Activated CD4-positive, alpha-beta T cell treated with anti-CD3 and anti-CD28 coated beads for 36 hours (primary cell): ENCODE measurements at regions not wholly inside any gene's neighbourhood (a gene's known extent, or its start where the extent isn't known, plus 50 kb on each side); places are given as distances from the start of the nearest gene placed in this dataset.

Experiments
- ATAC-seq: fragments of 200-7000 bp; cut with Tn5 transposase; one replicate; pipeline ENCODE4 v1.10.0; 2021; ENCODE audit warnings: mild to moderate bottlenecking, moderate library complexity
- CTCF ChIA-PET: fragments of 350-600 bp; sonication (Branson Sonifier 250); formaldehyde crosslinking; loops from one replicate; lab custom pipeline; 2021; ENCODE audit warnings: antibody characterized with exemption; lab: Charles Lee
- POLR2A ChIA-PET: fragments of 350-600 bp; sonication (Branson Sonifier 250); formaldehyde crosslinking; loops from one replicate; lab custom pipeline; 2021; ENCODE audit warnings: antibody characterized with exemption, inconsistent platforms; lab: Charles Lee
- DNase-seq: peaks from one replicate; pipeline ENCODE4 v3.0.0-alpha.2; 2020
- H3K27ac Mint-ChIP-seq: one replicate; pipeline ENCODE4 v1.8.0; 2021; ENCODE audit warnings: mixed read lengths
- H3K27me3 Mint-ChIP-seq: one replicate; pipeline ENCODE4 v1.8.0; 2021; ENCODE audit warnings: mixed read lengths
- H3K36me3 Mint-ChIP-seq: one replicate; pipeline ENCODE4 v1.8.0; 2021; ENCODE audit warnings: low read depth, mixed read lengths
- H3K4me1 Mint-ChIP-seq: one replicate; pipeline ENCODE4 v1.8.0; 2021; ENCODE audit warnings: mixed read lengths
- H3K4me3 Mint-ChIP-seq: one replicate; pipeline ENCODE4 v1.8.0; 2021; ENCODE audit warnings: mild to moderate bottlenecking, moderate library complexity, mixed read lengths
- H3K9me3 Mint-ChIP-seq: one replicate; pipeline ENCODE4 v1.8.0; 2021; ENCODE audit warnings: low read depth, mixed read lengths
- intact Hi-C, 2 experiments: fragments of 100-400 bp; cut with DNase I in 1 of 2; cut with micrococcal nuclease in 1 of 2; formaldehyde crosslinking; loops; one replicate each; pipeline versions ENCODE4 v1.14.2 to v1.15.1; 2022 to 2024; cut with DNase I, micrococcal nuclease

DNA sequence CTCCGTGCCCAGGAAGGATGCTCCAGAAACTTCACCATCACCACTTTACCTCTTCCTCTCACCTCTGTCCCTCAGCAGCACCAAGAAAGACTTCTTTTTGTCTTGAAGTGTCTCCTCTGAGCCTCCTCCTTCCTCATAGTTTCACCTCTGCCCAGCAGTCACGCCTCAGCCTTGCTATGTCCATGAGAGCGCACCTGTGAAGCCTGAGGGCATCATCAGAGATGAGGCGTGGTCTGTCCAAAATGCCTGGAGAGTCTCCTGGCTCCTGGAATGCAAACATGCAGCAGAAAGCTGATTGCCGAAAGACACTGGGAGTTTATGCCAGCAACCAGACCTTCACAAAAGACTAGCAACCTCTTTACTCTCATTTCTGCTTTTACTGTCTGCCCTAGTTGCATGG is 336.6 kb downstream of the TEX29 start:
- ATAC-seq (no peak), DNase-seq (no peak)
- no peaks in the 10 kb centered on the region for H3K4me1 Mint-ChIP-seq
- no peaks in the 10 kb centered on the region for H3K36me3 Mint-ChIP-seq
- H3K27ac Mint-ChIP-seq: no peak overlapping the region
- no peaks in the 10 kb centered on the region for H3K9me3 Mint-ChIP-seq
- peaks cover 12% of the 10 kb centered on the region for H3K27me3 Mint-ChIP-seq
- intact Hi-C loops: no loop called here
- ChIA-PET CTCF (no interaction called here), POLR2A (no interaction called here)
- H3K4me3 Mint-ChIP-seq: no peak overlapping the region

- H3K27me3 Mint-ChIP-seq: peaks cover 7% of the 10 kb centered on the region
- H3K27ac Mint-ChIP-seq: no peak overlapping the region
- H3K9me3 Mint-ChIP-seq: no peaks in the 10 kb centered on the region
- no peak for ATAC-seq
- DNase-seq: no peak
- H3K4me1 Mint-ChIP-seq: no peaks in the 10 kb centered on the region
- ChIA-PET CTCF (interaction anchor here (0.5 kb wide), 1 partner anchor 1887 kb away, joined by 3 read pairs; no protein-coding TSS in a partner anchor), POLR2A (no interaction called here)
- H3K36me3 Mint-ChIP-seq: no peaks in the 10 kb centered on the region
- intact Hi-C loops: no loop called here
- no peak overlapping the region for H3K4me3 Mint-ChIP-seq
Observed at GRCh38 chr13:111658145-111659100, 338.0 kb downstream of the TEX29 start.

- ChIA-PET CTCF (no interaction called here), POLR2A (no interaction called here)
- Mint-ChIP-seq H3K36me3 (no peaks in the 10 kb centered on the region), H3K4me3 (no peak overlapping the region), H3K4me1 (no peaks in the 10 kb centered on the region), H3K27ac (no peak overlapping the region), H3K27me3 (peaks cover 6% of the 10 kb centered on the region), H3K9me3 (no peaks in the 10 kb centered on the region)
- DNase-seq (no peak), ATAC-seq (no peak)
- intact Hi-C loops: no loop called here
Observed at GRCh38 chr13:111659219-111659775, 338.9 kb downstream of the TEX29 start.

DNA sequence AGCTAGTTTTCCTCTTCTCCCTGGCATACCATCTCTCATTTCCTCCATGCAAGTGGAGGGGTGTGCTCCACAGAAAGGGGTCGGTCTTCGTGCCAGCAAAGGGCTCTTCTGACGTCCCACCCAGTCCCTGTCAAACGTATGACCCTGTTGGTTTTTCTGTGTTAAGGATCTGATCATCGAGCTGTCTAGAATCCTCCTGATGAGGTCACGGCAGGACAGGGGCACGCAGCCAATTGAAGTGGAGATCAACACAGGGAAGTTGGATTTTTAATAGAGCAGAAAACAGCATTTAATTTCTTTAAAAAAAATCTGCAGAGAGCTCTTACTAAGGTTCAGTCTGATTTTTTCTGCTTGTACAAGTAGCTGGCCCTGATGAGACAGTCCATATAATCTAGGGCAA is 339.4 kb downstream of the TEX29 start:
- Mint-ChIP-seq H3K4me3 (no peak overlapping the region), H3K36me3 (no peaks in the 10 kb centered on the region), H3K9me3 (no peaks in the 10 kb centered on the region), H3K27me3 (peaks cover 5% of the 10 kb centered on the region), H3K4me1 (no peaks in the 10 kb centered on the region), H3K27ac (no peak overlapping the region)
- ATAC-seq: no peak
- CTCF ChIA-PET: no interaction called here
- POLR2A ChIA-PET: no interaction called here
- intact Hi-C loops: no loop called here
- no peak for DNase-seq

- Mint-ChIP-seq H3K27me3 (peaks cover 5% of the 10 kb centered on the region), H3K4me1 (no peaks in the 10 kb centered on the region), H3K27ac (no peak overlapping the region), H3K4me3 (no peak overlapping the region), H3K9me3 (no peaks in the 10 kb centered on the region), H3K36me3 (no peaks in the 10 kb centered on the region)
- POLR2A ChIA-PET: no interaction called here
- ATAC-seq (no peak), DNase-seq (no peak)
- intact Hi-C loops: no loop called here
- CTCF ChIA-PET: no interaction called here
Observed at GRCh38 chr13:111661052-111661451, 340.6 kb downstream of the TEX29 start.

- CTCF ChIA-PET: no interaction called here
- DNase-seq: no peak
Observed at GRCh38 chr13:111661776-111662175, 341.3 kb downstream of the TEX29 start.

DNA sequence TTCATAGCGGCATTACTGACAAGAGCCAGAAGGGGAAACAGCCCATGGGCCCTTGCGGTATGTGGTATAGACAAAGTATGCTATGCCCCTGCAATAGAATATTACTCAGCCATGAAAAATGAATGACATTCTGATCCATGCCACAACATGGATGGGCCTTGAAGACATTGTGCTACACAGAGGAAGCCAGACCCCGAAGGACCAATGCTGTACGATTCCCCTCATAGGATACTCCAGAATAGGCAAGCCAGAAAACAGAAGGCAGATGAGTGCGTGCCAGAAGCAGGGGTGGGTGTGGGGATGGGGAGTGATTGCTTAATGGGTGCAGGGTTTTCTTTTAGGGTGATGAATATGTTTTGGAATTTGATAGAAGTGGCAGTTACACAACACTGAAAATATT is 342.0 kb downstream of the TEX29 start:
- DNase-seq: no peak
- ChIA-PET POLR2A (no interaction called here), CTCF (no interaction called here)
- H3K27me3 Mint-ChIP-seq: peaks cover 5% of the 10 kb centered on the region
- no peaks in the 10 kb centered on the region for H3K36me3 Mint-ChIP-seq
- H3K4me3 Mint-ChIP-seq: no peak overlapping the region
- no peaks in the 10 kb centered on the region for H3K9me3 Mint-ChIP-seq
- intact Hi-C loops: no loop called here
- no peaks in the 10 kb centered on the region for H3K4me1 Mint-ChIP-seq
- ATAC-seq: no peak
- H3K27ac Mint-ChIP-seq: no peak overlapping the region

More at GRCh38 chr13:111661776-111662175, 341.3 kb downstream of the TEX29 start:
- Mint-ChIP-seq H3K27ac (no peak overlapping the region), H3K9me3 (no peaks in the 10 kb centered on the region), H3K4me1 (no peaks in the 10 kb centered on the region), H3K4me3 (no peak overlapping the region), H3K36me3 (no peaks in the 10 kb centered on the region), H3K27me3 (peaks cover 5% of the 10 kb centered on the region)
- ATAC-seq: no peak
- POLR2A ChIA-PET: no interaction called here
- intact Hi-C loops: no loop called here

DNA sequence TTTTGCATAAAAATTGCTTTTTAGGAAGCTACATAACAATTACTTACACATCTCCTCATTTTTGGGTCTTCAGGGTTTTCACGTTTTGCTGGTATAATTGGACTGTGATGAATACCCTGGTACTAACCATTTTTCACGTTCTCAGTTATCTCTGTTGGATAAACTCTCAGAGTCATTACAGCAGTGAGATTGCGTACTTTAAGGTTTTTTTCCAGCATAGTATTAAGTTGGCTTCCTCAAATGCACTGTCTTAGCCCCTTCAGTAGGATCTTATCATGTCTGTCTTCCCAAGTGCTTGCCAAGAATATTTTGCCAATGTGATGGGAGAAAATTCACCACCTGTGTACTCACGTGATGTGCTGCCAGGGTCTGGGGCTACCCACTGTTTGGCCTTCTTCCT is 342.5 kb downstream of the TEX29 start:
- Mint-ChIP-seq H3K27ac (no peak overlapping the region), H3K4me1 (no peaks in the 10 kb centered on the region), H3K27me3 (peaks cover 5% of the 10 kb centered on the region), H3K9me3 (no peaks in the 10 kb centered on the region), H3K4me3 (no peak overlapping the region), H3K36me3 (no peaks in the 10 kb centered on the region)
- CTCF ChIA-PET: no interaction called here
- intact Hi-C loops: no loop called here
- POLR2A ChIA-PET: no interaction called here
- DNase-seq (no peak), ATAC-seq (no peak)

DNA sequence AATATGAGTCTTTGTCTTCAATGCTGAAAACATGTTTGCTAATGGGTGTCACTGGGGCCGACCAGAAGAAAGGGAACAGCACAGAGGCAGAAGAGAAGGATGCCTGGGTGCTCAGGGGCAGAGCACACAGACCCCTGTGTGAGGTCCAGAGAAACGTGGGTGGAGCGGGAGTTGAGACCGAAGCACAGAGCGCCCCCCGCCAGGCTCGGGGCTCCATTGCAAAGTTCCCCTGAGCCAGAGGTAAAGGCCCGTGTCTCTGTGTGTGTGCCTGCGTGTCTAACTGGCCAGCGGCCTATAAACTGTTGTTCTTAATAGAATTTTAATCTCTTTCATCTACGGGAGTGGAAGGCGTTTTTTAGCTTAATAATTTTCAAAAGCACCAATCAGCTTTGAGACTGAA is 343.1 kb downstream of the TEX29 start:
- no peaks in the 10 kb centered on the region for H3K9me3 Mint-ChIP-seq
- no peak overlapping the region for H3K4me3 Mint-ChIP-seq
- ChIA-PET CTCF (no interaction called here), POLR2A (no interaction called here)
- H3K36me3 Mint-ChIP-seq: no peaks in the 10 kb centered on the region
- no peak for ATAC-seq
- intact Hi-C loops: no loop called here
- DNase-seq: no peak
- H3K27me3 Mint-ChIP-seq: peaks cover 5% of the 10 kb centered on the region
- H3K27ac Mint-ChIP-seq: no peak overlapping the region
- H3K4me1 Mint-ChIP-seq: no peaks in the 10 kb centered on the region

GRCh38 chr13:111663953-111664421 is 343.5 kb downstream of the TEX29 start:
- Mint-ChIP-seq H3K27ac (no peak overlapping the region), H3K36me3 (no peaks in the 10 kb centered on the region), H3K4me3 (no peak overlapping the region), H3K4me1 (no peaks in the 10 kb centered on the region), H3K27me3 (peaks cover 5% of the 10 kb centered on the region), H3K9me3 (no peaks in the 10 kb centered on the region)
- intact Hi-C loops: no loop called here
- CTCF ChIA-PET: no interaction called here
- ATAC-seq (no peak), DNase-seq (no peak)
- POLR2A ChIA-PET: no interaction called here

DNA sequence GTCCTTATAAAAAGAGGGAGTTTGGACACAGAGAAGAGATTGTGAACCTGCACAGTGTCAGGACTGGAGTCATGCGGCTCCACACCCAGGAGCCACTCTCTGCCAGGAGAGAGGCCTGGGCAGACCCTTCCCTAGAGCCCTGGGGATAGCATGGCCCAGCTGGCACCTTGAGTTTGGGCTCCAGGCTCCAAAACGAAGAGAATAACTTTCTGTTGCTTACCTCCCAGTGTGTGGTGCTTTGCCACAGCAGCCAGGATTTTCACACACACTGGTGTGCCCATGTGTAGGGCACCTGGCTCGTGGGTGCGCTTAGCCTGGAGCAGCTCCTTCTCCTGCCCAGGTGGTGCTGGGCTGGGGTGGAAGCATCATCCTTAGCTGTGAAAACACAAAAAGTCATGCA is 344.3 kb downstream of the TEX29 start:
- no peak for DNase-seq
- Mint-ChIP-seq H3K9me3 (no peaks in the 10 kb centered on the region), H3K27me3 (peaks cover 5% of the 10 kb centered on the region), H3K36me3 (no peaks in the 10 kb centered on the region), H3K27ac (no peak overlapping the region), H3K4me1 (no peaks in the 10 kb centered on the region), H3K4me3 (no peak overlapping the region)
- intact Hi-C loops: no loop called here
- ChIA-PET POLR2A (no interaction called here), CTCF (no interaction called here)
- no peak for ATAC-seq

DNA sequence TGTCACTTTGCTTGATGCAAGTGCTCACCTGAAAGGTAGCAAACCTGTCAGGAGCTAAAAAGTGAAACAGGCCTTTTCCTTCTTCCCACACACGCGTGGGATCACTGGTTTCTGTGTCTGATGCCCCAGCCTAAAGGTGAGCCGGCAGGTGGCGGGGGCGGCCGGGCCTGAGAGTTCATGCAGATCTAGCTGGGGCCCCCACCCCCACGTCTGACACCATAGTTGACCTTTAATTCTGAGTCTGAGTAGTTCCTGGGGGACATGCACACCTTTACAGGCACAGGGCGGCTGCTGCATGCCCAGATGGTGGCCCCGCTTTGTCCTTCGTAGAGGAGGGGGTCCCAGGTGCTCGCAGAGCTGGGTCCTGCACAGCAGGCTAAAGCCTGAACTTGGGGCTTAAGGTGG is 345.3 kb downstream of the TEX29 start:
- ChIA-PET POLR2A (no interaction called here), CTCF (interaction anchor here (0.6 kb wide), 1 partner anchor 237 kb away, joined by 3 read pairs; no protein-coding TSS in a partner anchor)
- H3K27me3 Mint-ChIP-seq: peaks cover 5% of the 10 kb centered on the region
- no peaks in the 10 kb centered on the region for H3K4me1 Mint-ChIP-seq
- H3K4me3 Mint-ChIP-seq: no peak overlapping the region
- H3K27ac Mint-ChIP-seq: no peak overlapping the region
- no peaks in the 10 kb centered on the region for H3K36me3 Mint-ChIP-seq
- H3K9me3 Mint-ChIP-seq: no peaks in the 10 kb centered on the region
- ATAC-seq (no peak), DNase-seq (no peak)
- intact Hi-C loops: no loop called here
